ENCODE measurements at regions not wholly inside any gene's neighbourhood (a gene's known extent, or its start where the extent isn't known, plus 50 kb on each side); places are given as distances from the start of the nearest gene placed in this dataset.

DNA sequence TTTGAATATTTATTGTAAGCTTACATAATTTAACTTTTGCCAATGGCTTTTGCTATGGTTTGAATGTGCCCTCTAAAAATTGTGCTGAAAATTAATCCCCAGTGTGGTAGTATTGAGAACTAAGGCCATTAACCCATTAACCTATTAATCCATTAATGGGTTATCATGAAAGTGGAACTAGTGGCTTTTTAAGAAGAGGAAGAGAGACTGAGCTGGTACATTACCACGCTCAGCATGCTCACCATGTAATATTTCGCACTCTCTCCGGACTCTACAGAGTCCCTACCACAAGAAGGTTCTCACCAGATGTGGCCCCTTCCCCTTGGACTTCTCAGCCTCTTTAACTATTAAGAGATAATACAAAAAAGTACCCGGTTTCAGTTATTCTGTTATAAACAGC, 164.4 kb upstream of the ZRANB2 start:
- TF ChIP-seq, protein P1, sequence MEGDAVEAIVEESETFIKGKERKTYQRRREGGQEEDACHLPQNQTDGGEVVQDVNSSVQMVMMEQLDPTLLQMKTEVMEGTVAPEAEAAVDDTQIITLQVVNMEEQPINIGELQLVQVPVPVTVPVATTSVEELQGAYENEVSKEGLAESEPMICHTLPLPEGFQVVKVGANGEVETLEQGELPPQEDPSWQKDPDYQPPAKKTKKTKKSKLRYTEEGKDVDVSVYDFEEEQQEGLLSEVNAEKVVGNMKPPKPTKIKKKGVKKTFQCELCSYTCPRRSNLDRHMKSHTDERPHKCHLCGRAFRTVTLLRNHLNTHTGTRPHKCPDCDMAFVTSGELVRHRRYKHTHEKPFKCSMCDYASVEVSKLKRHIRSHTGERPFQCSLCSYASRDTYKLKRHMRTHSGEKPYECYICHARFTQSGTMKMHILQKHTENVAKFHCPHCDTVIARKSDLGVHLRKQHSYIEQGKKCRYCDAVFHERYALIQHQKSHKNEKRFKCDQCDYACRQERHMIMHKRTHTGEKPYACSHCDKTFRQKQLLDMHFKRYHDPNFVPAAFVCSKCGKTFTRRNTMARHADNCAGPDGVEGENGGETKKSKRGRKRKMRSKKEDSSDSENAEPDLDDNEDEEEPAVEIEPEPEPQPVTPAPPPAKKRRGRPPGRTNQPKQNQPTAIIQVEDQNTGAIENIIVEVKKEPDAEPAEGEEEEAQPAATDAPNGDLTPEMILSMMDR (IDR thresholded peaks at IDR 0.05; ENCODE audit: low read depth, low read length, poor library complexity, severe bottlenecking): no peak
- no peak for TF ChIP-seq EZH2phosphoT487 (IDR thresholded peaks at IDR 0.05; ENCODE audit: borderline replicate concordance, low read length)
